Immature natural killer cell (primary cell): ENCODE measurements at regions not wholly inside any gene's neighbourhood (a gene's known extent, or its start where the extent isn't known, plus 50 kb on each side); places are given as distances from the start of the nearest gene placed in this dataset.

Source experiments
- DNase-seq, 3 donors: peaks; one replicate each; pipeline ENCODE4 v3.0.0; 2022; ENCODE audit warnings: mixed read lengths in 1 of 3
- H3K27ac Mint-ChIP-seq, 6 donors: one replicate each; pipeline ENCODE4 v1.8.0; 2020; ENCODE audit warnings: mixed read lengths in 6 of 6, mild to moderate bottlenecking in 5 of 6, inconsistent platforms in 4 of 6, moderate library complexity in 3 of 6
- H3K27me3 Mint-ChIP-seq, 3 donors: one replicate each; pipeline ENCODE4 v1.8.0; 2020 to 2021; ENCODE audit warnings: low read depth in 3 of 3, mild to moderate bottlenecking in 3 of 3, mixed read lengths in 3 of 3, moderate library complexity in 3 of 3, inconsistent platforms in 1 of 3
- H3K36me3 Mint-ChIP-seq, 3 donors: one replicate each; pipeline ENCODE4 v1.8.0; 2020; ENCODE audit warnings: mixed read lengths in 3 of 3, inconsistent platforms in 2 of 3, mild to moderate bottlenecking in 2 of 3
- H3K4me1 Mint-ChIP-seq, 2 donors: one replicate each; pipeline ENCODE4 v1.8.0; 2020; ENCODE audit warnings: inconsistent platforms in 2 of 2, mild to moderate bottlenecking in 2 of 2, mixed read lengths in 2 of 2, moderate library complexity in 1 of 2
- H3K4me3 Mint-ChIP-seq, 5 donors: one replicate each; pipeline ENCODE4 v1.8.0; 2020; ENCODE audit warnings: mild to moderate bottlenecking in 5 of 5, mixed read lengths in 5 of 5, inconsistent platforms in 3 of 5, moderate library complexity in 3 of 5
- H3K9me3 Mint-ChIP-seq, 6 donors: one replicate each; pipeline ENCODE4 v1.8.0; 2020; ENCODE audit warnings: mild to moderate bottlenecking in 6 of 6, mixed read lengths in 6 of 6, inconsistent platforms in 4 of 6, moderate library complexity in 3 of 6

GRCh38 chr6:92181347-92181746 is 1238.0 kb downstream of the EPHA7 start:
- Mint-ChIP-seq H3K36me3 (no peaks in the 10 kb centered on the region), H3K4me3 (no peak overlapping the region), H3K27ac (no peak overlapping the region), H3K27me3 (peaks cover 0 to 2% (median 0%) of the 10 kb centered on the region in 3 donors), H3K4me1 (no peaks in the 10 kb centered on the region), H3K9me3 (peaks cover 0 to 17% (median 9%) of the 10 kb centered on the region in 6 donors)
- DNase-seq = no peak

DNA sequence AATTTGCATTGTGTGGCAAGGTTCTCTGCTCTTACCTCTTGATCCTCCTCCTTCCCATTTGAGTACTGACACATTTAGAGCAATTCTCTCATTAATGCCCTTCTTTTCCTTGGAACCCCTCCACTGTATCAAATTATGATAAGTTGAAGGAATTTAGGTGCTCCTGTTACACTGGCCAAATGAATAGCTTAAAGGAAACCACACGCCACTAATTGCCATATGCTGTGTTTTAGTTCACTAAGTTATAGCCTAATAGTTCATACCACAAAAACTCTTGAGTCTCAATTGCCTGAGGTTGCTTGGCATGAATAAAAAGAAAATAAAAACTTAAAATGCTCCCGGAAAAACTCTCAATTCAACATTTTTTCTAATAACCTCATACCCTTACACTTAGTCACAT is 1239.3 kb downstream of the EPHA7 start:
- peaks cover 3 to 23% (median 10%) of the 10 kb centered on the region in 6 donors for H3K9me3 Mint-ChIP-seq
- H3K27me3 Mint-ChIP-seq = peaks cover 0 to 2% (median 0%) of the 10 kb centered on the region in 3 donors
- no peaks in the 10 kb centered on the region for H3K36me3 Mint-ChIP-seq
- no peaks in the 10 kb centered on the region for H3K4me1 Mint-ChIP-seq
- no peak for DNase-seq
- H3K27ac Mint-ChIP-seq = no peak overlapping the region
- no peak overlapping the region for H3K4me3 Mint-ChIP-seq

DNA sequence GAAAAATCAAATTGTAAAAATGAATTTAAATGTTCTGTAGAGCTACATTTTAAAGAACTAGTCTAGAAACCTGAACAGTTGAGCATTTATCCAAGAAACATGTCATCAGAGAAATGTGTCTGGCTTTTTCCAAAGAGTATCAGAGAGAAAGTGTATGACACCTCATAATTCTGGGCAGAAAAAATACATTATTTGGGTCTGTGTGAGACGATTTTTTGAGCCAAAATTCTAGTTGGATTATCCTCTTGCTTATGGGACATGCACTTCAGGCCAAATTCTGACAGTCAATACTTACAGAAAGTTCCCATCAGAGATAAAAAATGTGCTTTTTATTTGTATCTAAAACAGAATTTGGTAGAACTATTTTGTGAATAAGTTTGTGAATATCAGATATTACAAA is 1242.7 kb downstream of the EPHA7 start:
- Mint-ChIP-seq H3K27ac (no peak overlapping the region), H3K4me3 (no peak overlapping the region), H3K27me3 (peaks cover 0 to 2% (median 1%) of the 10 kb centered on the region in 3 donors), H3K9me3 (peaks cover 3 to 22% (median 18%) of the 10 kb centered on the region in 6 donors), H3K36me3 (no peaks in the 10 kb centered on the region), H3K4me1 (no peaks in the 10 kb centered on the region)
- no peak for DNase-seq

GRCh38 chr6:92174398-92175073 is 1244.8 kb downstream of the EPHA7 start:
- no peak for DNase-seq
- Mint-ChIP-seq H3K4me3 (no peak overlapping the region), H3K27ac (no peak overlapping the region)

DNA sequence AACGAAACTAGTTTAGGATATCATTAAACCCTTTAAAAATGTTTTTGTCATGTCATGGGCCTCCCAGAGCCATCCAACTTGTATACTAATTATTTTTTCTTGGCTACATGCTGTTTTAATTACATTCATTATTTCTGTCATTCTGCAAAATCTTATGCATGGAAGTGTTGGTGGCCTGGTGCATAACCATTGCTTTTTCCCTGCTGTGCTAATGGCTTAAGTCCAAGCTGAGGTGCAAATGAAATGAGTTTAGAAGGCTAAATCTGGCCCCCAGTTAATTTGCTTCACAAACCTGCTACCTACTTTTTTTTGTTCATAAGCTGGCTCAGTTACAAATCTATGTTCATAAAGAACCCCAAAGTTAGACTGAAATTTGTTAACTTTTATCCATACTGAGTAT is 1249.9 kb downstream of the EPHA7 start:
- H3K9me3 Mint-ChIP-seq = peaks cover 0 to 32% (median 19%) of the 10 kb centered on the region in 6 donors
- no peak overlapping the region for H3K27ac Mint-ChIP-seq
- DNase-seq = no peak
- H3K36me3 Mint-ChIP-seq = no peaks in the 10 kb centered on the region
- H3K4me3 Mint-ChIP-seq = no peak overlapping the region
- H3K27me3 Mint-ChIP-seq = peaks cover 0 to 1% (median 1%) of the 10 kb centered on the region in 3 donors
- H3K4me1 Mint-ChIP-seq = no peaks in the 10 kb centered on the region

More at GRCh38 chr6:92174398-92175073, 1244.8 kb downstream of the EPHA7 start:
- Mint-ChIP-seq H3K36me3 (no peaks in the 10 kb centered on the region), H3K9me3 (peaks cover 3 to 28% (median 17%) of the 10 kb centered on the region in 6 donors), H3K4me1 (no peaks in the 10 kb centered on the region), H3K27me3 (peaks cover 1 to 2% (median 1%) of the 10 kb centered on the region in 3 donors)

- H3K36me3 Mint-ChIP-seq = no peaks in the 10 kb centered on the region
- peaks cover 0 to 1% (median 0%) of the 10 kb centered on the region in 3 donors for H3K27me3 Mint-ChIP-seq
- no peak overlapping the region for H3K4me3 Mint-ChIP-seq
- H3K27ac Mint-ChIP-seq = no peak overlapping the region
- no peak for DNase-seq
- H3K9me3 Mint-ChIP-seq = peaks cover 2 to 30% (median 12%) of the 10 kb centered on the region in 6 donors
- no peaks in the 10 kb centered on the region for H3K4me1 Mint-ChIP-seq
These were observed 1252.7 kb downstream of the EPHA7 start for GRCh38 chr6:92166666-92167065.

- Mint-ChIP-seq H3K4me1 (no peaks in the 10 kb centered on the region), H3K4me3 (no peak overlapping the region), H3K36me3 (no peaks in the 10 kb centered on the region), H3K9me3 (peaks cover 2 to 29% (median 15%) of the 10 kb centered on the region in 6 donors), H3K27me3 (peaks cover 0 to 2% (median 0%) of the 10 kb centered on the region in 3 donors), H3K27ac (no peak overlapping the region)
- DNase-seq = no peak
These were observed 1257.4 kb downstream of the EPHA7 start for GRCh38 chr6:92161953-92162352.

GRCh38 chr6:92160226-92160625 is 1259.1 kb downstream of the EPHA7 start:
- no peaks in the 10 kb centered on the region for H3K36me3 Mint-ChIP-seq
- H3K27me3 Mint-ChIP-seq = peaks cover 0 to 3% (median 2%) of the 10 kb centered on the region in 3 donors
- no peak overlapping the region for H3K27ac Mint-ChIP-seq
- no peak overlapping the region for H3K4me3 Mint-ChIP-seq
- DNase-seq = no peak
- no peaks in the 10 kb centered on the region for H3K4me1 Mint-ChIP-seq
- peaks cover 2 to 32% (median 15%) of the 10 kb centered on the region in 6 donors for H3K9me3 Mint-ChIP-seq

DNA sequence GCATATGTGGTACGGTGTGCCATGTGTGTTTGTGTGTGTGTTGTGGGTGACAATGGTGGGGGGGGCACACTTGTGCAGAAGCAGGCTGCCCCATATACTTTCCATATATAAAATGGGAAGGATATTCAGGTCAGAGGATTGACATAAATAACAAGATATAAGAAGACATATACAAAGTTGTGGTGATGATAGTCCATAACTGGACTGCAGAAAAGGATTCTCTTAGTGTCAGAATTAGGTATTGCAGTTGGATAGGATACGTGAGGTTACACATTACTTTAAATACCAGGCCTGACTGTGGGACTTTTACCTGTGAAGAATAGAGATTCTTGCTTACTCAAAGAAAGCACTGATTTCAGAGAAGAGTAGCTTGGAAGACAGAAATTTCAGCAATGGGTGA is 1260.3 kb downstream of the EPHA7 start:
- Mint-ChIP-seq H3K27me3 (peaks cover 0 to 3% (median 2%) of the 10 kb centered on the region in 3 donors), H3K36me3 (no peaks in the 10 kb centered on the region)

DNA sequence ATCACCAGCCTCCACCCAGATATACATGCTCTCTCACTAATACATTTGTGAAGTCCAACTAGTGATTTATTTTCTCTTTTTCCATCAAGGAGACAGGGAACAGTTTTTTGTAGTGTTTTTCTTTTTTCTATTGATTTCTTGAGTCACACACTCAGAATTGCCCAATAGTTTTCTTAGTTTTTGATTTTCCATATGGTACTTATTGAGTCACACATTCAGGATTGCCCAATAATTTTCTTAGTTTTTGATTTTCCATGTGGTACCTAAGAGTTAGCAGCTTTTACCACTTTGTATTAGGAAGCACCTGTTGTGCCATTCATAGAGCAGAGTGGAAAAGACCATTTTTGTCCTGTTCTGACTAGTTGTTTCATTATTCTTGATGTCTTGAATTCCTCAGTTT is 1268.8 kb downstream of the EPHA7 start:
- H3K36me3 Mint-ChIP-seq = no peaks in the 10 kb centered on the region
- H3K27me3 Mint-ChIP-seq = peaks cover 0 to 1% (median 0%) of the 10 kb centered on the region in 3 donors
- no peak overlapping the region for H3K27ac Mint-ChIP-seq
- H3K4me3 Mint-ChIP-seq = no peak overlapping the region
- no peaks in the 10 kb centered on the region for H3K4me1 Mint-ChIP-seq
- no peak for DNase-seq
- peaks cover 4 to 29% (median 12%) of the 10 kb centered on the region in 6 donors for H3K9me3 Mint-ChIP-seq

More for the DNA sequence above, 1260.3 kb downstream of the EPHA7 start:
- Mint-ChIP-seq H3K9me3 (peaks cover 5 to 35% (median 13%) of the 10 kb centered on the region in 6 donors), H3K27ac (no peak overlapping the region), H3K4me3 (no peak overlapping the region), H3K4me1 (no peaks in the 10 kb centered on the region)
- DNase-seq = no peak

- no peak overlapping the region for H3K27ac Mint-ChIP-seq
- no peak for DNase-seq
- H3K36me3 Mint-ChIP-seq = no peaks in the 10 kb centered on the region
- H3K9me3 Mint-ChIP-seq = peaks cover 6 to 30% (median 14%) of the 10 kb centered on the region in 6 donors
- H3K27me3 Mint-ChIP-seq = peaks cover 0 to 1% (median 0%) of the 10 kb centered on the region in 3 donors
- H3K4me1 Mint-ChIP-seq = no peaks in the 10 kb centered on the region
- no peak overlapping the region for H3K4me3 Mint-ChIP-seq
These were observed 1272.1 kb downstream of the EPHA7 start for GRCh38 chr6:92147246-92147645.

DNA sequence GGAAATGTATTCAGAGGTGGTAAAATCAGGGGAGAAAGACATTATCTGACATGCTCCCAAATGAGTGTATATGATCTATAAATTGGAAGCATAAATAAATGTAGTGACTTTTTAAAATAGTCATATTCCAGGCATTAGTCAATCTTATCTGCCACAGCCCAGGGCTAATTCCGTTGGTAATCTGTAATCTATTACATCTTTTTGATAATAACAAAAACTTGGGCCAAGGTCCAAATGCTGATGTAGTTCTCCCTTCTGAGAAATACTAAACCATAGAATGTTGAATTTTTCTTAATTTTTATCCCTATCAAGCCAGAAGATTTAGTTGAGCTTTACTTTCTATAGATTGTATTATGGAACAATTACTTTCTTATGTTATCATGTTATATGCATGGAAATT is 1279.8 kb downstream of the EPHA7 start:
- H3K27ac Mint-ChIP-seq = no peak overlapping the region
- no peaks in the 10 kb centered on the region for H3K36me3 Mint-ChIP-seq
- H3K9me3 Mint-ChIP-seq = peaks cover 2 to 53% (median 16%) of the 10 kb centered on the region in 6 donors
- H3K27me3 Mint-ChIP-seq = no peaks in the 10 kb centered on the region
- DNase-seq = no peak
- no peak overlapping the region for H3K4me3 Mint-ChIP-seq
- no peaks in the 10 kb centered on the region for H3K4me1 Mint-ChIP-seq

DNA sequence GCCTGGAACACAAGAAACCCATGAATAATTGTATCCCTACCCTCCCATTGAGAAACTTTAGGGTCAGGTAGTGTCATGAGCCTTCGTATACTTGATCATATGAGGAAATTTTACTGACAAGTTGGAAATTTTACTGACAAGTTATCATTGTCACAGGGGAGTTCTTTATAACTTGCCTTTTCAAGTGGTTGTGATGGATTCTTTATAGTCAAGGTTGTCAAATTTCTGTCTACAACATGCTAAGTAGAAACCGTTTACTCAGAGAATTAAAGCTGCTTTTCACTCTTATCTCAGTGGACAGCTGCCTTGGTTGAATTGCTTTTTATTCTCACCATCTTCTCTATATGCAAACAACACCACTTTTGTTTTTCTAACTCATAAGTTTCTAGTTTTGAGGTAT is 1286.4 kb downstream of the EPHA7 start:
- Mint-ChIP-seq H3K36me3 (no peaks in the 10 kb centered on the region), H3K27ac (no peak overlapping the region), H3K27me3 (no peaks in the 10 kb centered on the region), H3K4me1 (no peaks in the 10 kb centered on the region), H3K4me3 (no peak overlapping the region), H3K9me3 (peaks cover 2 to 57% (median 17%) of the 10 kb centered on the region in 6 donors)
- no peak for DNase-seq

DNA sequence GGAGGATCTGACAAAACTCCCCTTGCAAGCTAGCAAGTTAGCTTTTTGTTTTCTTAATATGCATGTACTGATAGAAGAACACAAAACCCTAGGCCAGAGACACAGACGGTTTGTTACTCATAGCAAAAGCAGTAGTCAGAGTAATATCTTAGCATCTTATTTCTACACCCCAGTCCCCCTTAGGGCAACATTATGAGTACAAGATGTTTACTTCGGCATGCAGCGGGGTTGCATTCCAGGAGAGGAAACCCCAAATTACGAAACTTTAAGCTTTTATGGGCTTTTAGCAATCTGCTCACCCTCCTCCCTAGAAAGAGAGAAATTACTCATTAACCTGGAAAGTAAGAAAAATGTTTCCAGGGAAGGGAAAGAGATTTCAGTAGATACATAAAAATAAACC is 1286.9 kb downstream of the EPHA7 start:
- no peaks in the 10 kb centered on the region for H3K27me3 Mint-ChIP-seq
- H3K27ac Mint-ChIP-seq = no peak overlapping the region
- no peaks in the 10 kb centered on the region for H3K36me3 Mint-ChIP-seq
- H3K9me3 Mint-ChIP-seq = peaks cover 2 to 56% (median 15%) of the 10 kb centered on the region in 6 donors
- DNase-seq = no peak
- H3K4me1 Mint-ChIP-seq = no peaks in the 10 kb centered on the region
- no peak overlapping the region for H3K4me3 Mint-ChIP-seq

DNA sequence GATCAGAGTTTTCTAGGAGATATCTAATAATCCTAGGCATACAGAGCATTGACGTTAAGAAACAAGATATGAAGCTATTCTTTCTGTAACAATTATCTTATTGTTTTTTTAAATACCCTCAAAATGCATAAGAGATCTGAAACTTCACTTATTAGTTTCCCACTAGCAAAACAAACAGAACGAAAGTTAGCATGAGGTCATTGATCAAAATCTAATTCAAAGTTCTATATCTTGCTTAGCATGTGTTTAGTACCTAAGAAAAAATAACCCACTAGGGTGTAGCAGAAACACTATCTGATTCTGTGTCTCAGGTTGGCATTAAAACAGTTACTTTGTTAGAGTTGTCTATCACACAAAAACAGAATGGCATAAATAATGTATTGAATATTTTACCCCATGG is 1288.4 kb downstream of the EPHA7 start:
- Mint-ChIP-seq H3K4me1 (no peaks in the 10 kb centered on the region), H3K27ac (no peak overlapping the region), H3K36me3 (no peaks in the 10 kb centered on the region), H3K9me3 (peaks cover 4 to 61% (median 16%) of the 10 kb centered on the region in 6 donors), H3K27me3 (no peaks in the 10 kb centered on the region), H3K4me3 (no peak overlapping the region)
- DNase-seq = no peak
